ENCODE measurements at regions not wholly inside any gene's neighbourhood (a gene's known extent, or its start where the extent isn't known, plus 50 kb on each side); places are given as distances from the start of the nearest gene placed in this dataset.
"Not testable (repeated sequence)": the region's sequence is repeated elsewhere in the genome, so short reads cannot be mapped to it uniquely, and the experiment has no call there.

GRCh38 chr21:38619480-38619879, 121.2 kb upstream of the ERG start:
- no peak for DNase-seq

GRCh38 chr21:38619992-38620479, 121.8 kb upstream of the ERG start:
- no peak for DNase-seq

DNA sequence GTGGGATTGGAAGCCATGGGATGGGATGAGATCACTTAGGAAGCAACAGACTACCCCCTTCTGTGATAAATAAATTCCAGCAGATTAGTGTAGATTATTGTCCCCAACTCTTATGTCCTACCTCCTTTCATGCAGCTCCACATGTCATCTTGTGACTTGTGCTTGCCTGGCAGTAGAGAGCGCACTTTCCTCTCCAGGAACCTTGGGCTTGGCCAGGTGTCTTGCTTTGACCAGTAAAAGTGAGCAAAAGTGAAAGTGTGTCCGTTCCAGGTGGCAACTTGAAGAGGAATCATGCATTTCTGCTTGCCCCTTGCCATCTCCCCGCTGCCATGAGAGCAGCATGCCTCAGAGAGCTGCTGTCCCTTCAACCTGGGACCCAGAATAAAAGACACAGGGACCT, 122.9 kb upstream of the ERG start:
- no peak for DNase-seq

GRCh38 chr21:38622081-38622826, 124.0 kb upstream of the ERG start:
- no peak for DNase-seq

GRCh38 chr21:38622827-38623209, 124.5 kb upstream of the ERG start:
- no peak for DNase-seq

GRCh38 chr21:38623552-38623951, 125.3 kb upstream of the ERG start:
- no peak for DNase-seq

DNA sequence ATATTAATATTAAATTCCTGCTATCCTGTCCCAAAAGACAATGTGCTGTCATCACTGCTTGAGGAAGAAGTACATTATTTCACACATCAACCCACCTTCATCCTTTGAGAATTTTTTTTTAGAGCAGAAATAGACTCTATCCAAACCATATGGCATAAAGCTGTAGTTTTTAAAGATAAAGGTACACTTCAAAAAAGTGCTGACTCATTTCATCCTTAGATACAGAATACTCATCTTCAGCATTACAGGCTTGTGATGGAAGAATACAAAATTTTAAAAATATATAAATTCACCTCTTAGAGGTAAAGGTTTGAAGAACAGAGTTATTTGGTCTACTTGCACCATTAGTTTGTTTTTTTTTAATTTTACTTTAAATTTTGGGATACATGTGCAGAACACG, 126.7 kb upstream of the ERG start:
- no peak for DNase-seq

DNA sequence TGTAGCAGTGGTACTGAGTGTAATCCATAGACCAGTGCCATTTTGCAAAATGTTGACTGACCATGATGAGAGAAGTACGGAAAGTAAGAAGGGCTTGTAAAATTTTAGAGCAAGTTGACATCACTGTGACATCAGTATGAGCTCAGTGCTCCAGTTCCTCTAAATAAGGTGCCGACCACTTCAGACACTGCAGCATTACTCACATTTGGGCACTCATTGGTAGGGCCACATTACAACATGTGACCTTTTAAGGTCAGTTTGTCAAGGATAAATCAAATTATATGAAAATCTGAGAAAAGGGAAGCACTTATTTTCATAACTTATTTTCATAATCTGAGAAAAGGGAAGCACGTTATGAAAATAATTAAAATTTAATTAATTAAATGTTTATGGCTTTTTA, 128.0 kb upstream of the ERG start:
- DNase-seq, result no peak

DNA sequence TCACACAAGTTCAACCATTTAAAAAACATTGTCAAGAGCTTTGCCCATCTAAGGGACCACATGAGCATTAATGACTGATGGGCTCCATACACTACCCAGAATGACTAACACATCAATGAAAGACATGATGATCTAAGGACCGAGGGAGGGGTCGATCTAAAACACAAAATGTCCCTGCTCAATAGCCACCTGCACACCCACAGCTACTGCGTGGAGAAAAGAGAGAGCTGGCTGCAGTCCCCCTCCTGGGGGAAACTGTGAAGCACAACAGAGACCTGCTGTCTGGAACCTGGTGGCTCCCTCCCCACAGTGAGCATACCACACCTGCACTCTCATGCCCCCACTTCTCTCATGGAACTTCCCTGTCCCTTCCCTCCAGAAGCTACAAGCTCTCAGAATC, 130.1 kb upstream of the ERG start:
- DNase-seq, result no peak

DNA sequence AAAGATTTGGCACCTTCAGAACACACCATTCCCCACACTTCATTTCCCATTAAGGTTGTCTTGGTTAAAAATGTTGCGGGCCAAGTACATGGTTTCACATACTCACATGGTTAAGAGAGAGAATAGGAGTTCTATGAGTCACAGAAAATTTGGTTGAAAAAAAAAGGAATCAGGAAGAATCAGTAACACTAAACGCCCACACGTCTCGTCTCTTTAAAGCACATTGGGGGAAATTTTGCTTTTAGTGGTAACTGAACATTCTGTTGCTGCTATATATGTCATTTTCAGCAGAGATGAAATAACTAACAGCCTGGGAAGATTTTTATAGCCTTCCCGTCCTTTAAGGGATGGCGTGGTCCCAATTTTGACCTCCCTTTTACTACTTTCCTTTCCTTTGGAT, 132.9 kb upstream of the ERG start:
- no peak for DNase-seq

- no peak for DNase-seq
These were observed 133.4 kb upstream of the ERG start for GRCh38 chr21:38631676-38632075.

DNA sequence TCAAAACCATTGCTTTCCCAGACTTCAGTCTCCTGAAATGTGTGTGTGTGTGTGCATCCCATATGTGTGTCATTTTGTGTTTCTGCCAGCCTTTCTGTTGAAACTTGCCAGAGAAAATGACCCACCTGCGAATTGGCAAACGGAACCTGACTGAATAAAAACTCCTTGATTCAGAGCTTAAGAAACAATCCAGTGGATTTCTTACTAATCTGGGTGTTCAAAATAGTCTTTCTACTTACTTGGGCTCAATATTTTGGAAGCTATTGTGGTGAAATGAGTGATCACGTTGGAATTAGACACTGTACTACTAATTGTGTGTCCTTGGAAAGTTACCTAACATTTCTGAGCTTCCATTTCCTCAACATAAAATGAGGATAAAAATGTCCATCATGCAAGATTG, 138.9 kb upstream of the ERG start:
- DNase-seq, result no peak

DNA sequence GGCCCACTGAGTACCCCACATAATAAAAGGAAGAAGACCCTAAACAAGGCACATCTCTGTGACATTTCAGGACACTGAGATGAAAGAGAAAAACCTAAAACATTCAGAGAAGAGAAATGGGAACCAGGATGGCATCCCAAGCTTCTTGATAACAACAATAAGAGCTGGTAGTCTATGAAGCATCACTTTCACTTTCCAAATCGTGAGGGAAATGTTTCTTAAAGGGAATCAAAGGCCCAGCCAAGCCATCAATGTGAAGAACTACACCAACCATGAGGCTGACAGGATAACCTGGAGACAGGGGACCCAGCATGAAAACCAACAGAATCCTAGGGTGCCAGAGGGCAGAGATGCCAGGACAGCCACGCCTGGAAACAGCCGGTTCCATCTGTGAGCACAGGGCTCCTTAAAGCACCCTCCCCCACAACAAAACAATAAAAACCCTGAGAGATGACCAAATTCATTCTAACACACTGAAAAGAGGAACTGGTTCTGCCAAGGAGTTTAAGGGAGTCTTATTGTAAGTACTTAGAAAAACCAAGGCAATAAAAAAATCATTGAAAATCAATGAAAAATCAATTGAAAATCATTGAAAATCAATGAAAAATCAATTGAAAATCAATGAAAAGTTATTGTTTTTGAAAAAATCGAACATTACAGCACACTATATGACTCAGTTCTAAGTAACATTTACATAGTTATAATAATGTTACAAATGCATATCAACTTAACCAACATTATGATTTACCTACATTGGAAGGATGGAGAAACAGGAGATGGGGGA, 141.5 kb upstream of the ERG start:
- no peak for DNase-seq

DNA sequence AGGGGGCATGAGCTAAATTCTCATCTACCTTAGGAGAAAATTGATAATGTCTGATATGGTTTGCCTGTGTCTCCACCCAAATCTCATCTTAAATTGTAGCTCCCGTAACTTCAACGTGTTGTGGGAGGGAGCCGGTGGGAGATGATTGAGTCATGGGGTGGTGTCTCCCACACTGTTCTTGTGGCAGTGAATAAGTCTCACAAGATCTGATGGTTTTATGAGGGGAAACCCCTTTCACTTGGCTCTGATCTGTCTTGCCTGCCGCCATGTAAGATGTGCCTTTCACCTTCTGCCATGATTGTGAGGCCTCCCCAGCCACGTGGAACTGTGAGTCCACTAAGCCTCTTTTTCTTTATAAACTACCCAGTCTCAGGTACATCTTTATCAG, 142.1 kb upstream of the ERG start:
- not testable (repeated sequence) for DNase-seq

DNA sequence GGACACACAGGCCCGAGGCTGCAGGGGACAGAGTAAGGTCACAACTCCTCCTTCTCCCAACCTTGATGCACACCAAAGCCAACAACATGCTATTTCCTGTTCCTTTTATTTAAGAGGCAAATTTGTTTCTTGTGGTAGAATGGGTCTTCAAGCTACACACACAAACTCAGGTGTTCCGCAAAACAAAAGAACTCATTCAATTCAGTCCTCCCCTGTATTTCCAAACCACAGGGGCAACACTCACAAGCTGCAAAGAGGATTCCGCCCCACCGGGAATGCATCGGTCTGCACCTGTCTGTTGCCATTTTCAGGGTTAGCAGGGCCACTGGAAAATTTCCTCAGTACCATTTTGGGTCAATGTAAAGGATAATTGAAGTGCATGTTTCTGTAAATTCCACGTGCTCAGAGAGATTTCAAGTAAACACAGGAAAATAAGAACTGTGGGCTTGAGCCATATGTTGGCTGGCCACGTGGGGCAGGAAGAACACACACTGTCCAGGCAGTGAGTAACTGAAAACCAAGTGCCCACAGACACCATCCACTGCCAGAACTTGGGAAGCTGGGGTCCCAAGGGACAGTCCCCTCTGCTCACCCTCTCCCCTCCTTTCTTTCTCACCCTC, 145.2 kb upstream of the ERG start:
- no peak for DNase-seq

DNA sequence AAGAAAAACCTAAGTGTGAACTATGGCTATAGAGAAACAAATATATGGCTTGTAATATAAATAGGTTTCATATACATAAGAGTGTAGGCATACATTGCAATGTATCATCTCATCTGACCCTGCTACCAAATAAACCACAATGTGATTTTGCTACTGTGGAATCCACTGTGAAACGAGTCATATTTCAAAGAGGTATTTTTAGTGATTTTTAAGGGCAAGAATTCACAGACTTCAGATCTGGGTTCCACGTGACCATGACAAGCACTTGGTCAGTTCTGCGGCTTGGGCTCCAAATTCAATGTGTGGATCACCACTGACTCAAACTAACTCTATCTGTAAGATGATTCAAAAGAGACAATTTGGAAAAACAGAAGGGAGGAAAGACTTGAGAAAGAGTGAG, 147.0 kb upstream of the ERG start:
- DNase-seq, result no peak

DNA sequence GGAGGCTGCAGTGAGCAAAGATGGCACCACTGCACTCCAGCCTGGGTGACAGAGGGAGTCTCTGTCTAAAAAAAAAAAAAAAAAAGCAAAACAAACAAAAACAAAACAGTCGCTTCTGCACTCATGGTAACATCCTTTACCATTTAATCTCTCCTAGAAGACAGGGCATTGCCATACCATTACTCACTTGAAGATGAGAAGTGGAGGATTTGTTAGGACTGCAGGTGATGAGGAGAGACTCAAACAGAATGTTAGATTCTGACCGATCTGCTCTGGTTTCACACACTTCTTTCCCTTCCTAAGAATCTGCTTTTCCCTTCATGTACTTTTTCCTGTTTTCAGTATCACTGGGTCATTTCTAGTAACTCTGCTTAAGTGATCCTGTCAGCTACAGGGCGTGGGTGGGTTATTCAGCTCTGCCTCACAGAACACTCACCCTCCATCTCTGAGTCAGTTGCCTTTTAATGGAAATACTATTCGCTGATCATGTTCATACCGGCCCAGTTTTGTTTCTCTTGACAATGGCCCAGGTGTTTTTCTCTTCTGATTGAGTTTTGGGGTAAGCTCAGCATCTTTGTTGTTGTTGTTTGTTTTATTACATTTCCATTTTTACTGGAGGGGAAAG, 148.0 kb upstream of the ERG start:
- no peak for DNase-seq

DNA sequence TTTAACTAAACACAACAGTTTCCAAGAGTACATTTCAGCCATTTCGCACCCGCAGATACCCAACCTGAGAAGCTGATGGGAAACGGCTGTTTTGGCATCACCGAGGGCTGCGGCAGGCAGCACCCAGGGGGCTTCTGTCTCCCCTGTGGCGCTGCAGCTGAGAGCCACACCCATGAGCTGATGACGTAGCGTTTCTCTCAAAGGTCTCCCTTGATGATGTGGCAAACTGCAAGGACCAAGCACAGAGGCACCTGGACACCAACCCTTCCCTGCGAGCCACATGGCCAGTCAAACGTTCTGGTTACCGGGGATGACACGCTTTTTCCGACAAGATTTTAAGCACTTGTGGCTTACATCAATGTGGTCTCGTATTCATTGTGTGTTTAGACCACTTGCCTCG, 150.8 kb upstream of the ERG start:
- DNase-seq, result no peak

GRCh38 chr21:38651570-38651969, 153.3 kb upstream of the ERG start:
- no peak for DNase-seq

DNA sequence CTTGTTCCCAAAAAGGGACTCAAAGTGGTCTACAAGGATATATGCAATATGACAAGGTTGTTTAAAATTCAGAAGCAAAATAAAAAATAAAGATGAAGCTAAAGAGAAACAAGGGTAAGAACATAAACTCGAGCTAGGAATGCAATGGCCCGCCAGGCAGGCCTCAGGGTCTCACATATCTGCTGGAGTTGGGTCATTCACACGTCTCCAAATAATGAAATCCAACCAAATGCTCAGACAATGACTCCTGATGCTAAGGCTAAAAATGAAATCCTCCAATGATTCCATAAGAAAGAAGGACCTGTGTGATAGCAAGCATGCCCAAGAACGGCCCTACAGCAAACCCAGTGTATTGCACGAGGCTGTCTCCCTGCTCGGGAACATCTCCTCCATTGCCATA, 153.3 kb upstream of the ETS2 start:
- DNase-seq, result no peak

DNA sequence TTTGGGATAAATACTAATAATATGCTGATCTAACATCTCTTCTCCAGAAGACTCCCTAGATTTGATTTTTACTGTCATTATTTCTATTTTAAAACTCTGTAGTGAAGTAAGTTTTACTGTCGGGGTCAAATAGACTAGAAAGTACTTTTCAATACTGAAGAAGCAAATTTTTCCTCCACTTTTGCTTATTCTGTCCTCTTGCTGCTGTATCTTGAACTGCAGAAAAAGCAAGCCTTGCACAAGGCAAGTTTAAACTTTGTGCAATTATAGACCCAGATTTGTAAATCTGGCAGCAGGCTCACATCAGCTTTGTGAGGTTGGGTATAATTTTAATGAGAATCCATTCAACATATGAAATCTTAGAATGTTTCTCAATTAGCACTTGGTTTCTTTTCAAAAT, 151.1 kb upstream of the ETS2 start:
- no peak for DNase-seq

DNA sequence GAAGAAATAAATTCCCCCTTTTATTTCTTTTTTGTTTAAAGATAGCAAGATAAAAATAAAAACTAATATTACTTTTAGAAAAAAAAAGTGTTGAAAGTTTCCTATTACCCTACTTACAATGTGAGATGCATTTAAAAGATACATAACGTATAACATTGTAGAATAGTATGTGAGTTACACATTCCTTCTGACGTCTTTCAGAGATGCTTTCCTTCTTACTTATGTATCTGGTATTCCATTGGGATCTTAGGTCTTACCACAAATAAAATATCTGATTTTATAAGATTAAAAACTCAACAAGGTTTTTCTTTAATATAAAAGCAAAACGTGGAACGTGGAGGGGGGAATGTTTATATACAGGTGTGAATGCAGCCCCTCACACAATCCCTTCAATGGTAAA, 147.2 kb upstream of the ETS2 start:
- no peak for DNase-seq

DNA sequence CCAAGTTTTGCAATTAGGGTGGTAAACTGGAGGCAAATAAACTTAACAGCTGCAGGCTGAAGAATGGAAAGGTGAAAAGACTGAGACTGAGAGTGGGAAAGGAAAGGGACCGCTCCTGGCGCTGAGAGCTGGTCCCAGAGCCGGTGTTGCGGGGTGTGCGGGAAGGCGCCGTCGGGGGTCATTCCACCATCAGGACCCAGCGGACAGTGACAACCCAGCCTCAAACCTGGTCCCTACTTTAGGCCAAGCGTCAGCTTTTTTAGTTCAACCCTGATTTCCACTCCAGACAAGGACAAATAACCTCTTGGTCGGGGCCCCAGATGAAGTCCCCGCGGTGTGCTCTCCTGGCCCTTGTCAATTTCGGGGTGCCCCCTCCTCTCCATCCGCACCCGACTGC, 145.8 kb upstream of the ETS2 start:
- DNase-seq, result no peak
